ENCODE measurements at regions not wholly inside any gene's neighbourhood (a gene's known extent, or its start where the extent isn't known, plus 50 kb on each side); places are given as distances from the start of the nearest gene placed in this dataset.

GRCh38 chr3:31237887-31238286 lies 294.8 kb upstream of the STT3B start:
- TF ChIP-seq EZH2 (IDR thresholded peaks at IDR 0.05; ENCODE audit: borderline replicate concordance, low read length) (no peak), CTCF (IDR thresholded peaks at IDR 0.05; ENCODE audit: low read length) (no peak)
- Histone ChIP-seq H3K4me3 (ENCODE audit: low read depth, low read length, poor library complexity, severe bottlenecking) (no peak overlapping the region), H3K9ac (ENCODE audit: low read length) (no peak overlapping the region), H4K20me1 (ENCODE audit: insufficient read depth, low read length) (no peaks in the 10 kb centered on the region), H3K27me3 (ENCODE audit: insufficient read depth, low read length) (no peaks in the 10 kb centered on the region), H3F3A (ENCODE audit: insufficient read depth, low read length) (no peaks in the 10 kb centered on the region), H2AFZ (ENCODE audit: low read length) (no peak overlapping the region), H3K4me2 (ENCODE audit: low read length) (no peak overlapping the region), H3K79me2 (ENCODE audit: insufficient read depth, low read length) (no peaks in the 10 kb centered on the region), H3K27ac (ENCODE audit: low read depth, low read length, poor library complexity, severe bottlenecking) (no peak overlapping the region), H3K36me3 (ENCODE audit: insufficient read depth, low read length) (no peaks in the 10 kb centered on the region), H3K9me2 (ENCODE audit: low read depth, low read length) (no peaks in the 10 kb centered on the region), H3K4me1 (ENCODE audit: insufficient read depth, low read length, severe bottlenecking) (no peaks in the 10 kb centered on the region), H3K9me3 (ENCODE audit: low read length) (no peaks in the 10 kb centered on the region)

- H3K9me3 ChIP-seq (ENCODE audit: low read length): no peaks in the 10 kb centered on the region
- no peaks in the 10 kb centered on the region for H3K27me3 ChIP-seq (ENCODE audit: insufficient read depth, low read length)
- H3K9me2 ChIP-seq (ENCODE audit: low read depth, low read length): no peaks in the 10 kb centered on the region
- no peaks in the 10 kb centered on the region for H3K4me1 ChIP-seq (ENCODE audit: insufficient read depth, low read length, severe bottlenecking)
- no peaks in the 10 kb centered on the region for H4K20me1 ChIP-seq (ENCODE audit: insufficient read depth, low read length)
- H3K27ac ChIP-seq (ENCODE audit: low read depth, low read length, poor library complexity, severe bottlenecking): no peak overlapping the region
- no peak overlapping the region for H3K4me3 ChIP-seq (ENCODE audit: low read depth, low read length, poor library complexity, severe bottlenecking)
- no peak for TF ChIP-seq EZH2 (IDR thresholded peaks at IDR 0.05; ENCODE audit: borderline replicate concordance, low read length)
- no peak for TF ChIP-seq CTCF (IDR thresholded peaks at IDR 0.05; ENCODE audit: low read length)
- H3K9ac ChIP-seq (ENCODE audit: low read length): no peak overlapping the region
- H3K79me2 ChIP-seq (ENCODE audit: insufficient read depth, low read length): no peaks in the 10 kb centered on the region
- H3F3A ChIP-seq (ENCODE audit: insufficient read depth, low read length): no peaks in the 10 kb centered on the region
- no peaks in the 10 kb centered on the region for H3K36me3 ChIP-seq (ENCODE audit: insufficient read depth, low read length)
- H2AFZ ChIP-seq (ENCODE audit: low read length): no peak overlapping the region
- H3K4me2 ChIP-seq (ENCODE audit: low read length): no peak overlapping the region
Observed at GRCh38 chr3:31240013-31240412, 292.7 kb upstream of the STT3B start.

- no peaks in the 10 kb centered on the region for H4K20me1 ChIP-seq (ENCODE audit: insufficient read depth, low read length)
- TF ChIP-seq EZH2 (IDR thresholded peaks at IDR 0.05; ENCODE audit: borderline replicate concordance, low read length): no peak
- H2AFZ ChIP-seq (ENCODE audit: low read length): no peak overlapping the region
- H3K79me2 ChIP-seq (ENCODE audit: insufficient read depth, low read length): no peaks in the 10 kb centered on the region
- H3F3A ChIP-seq (ENCODE audit: insufficient read depth, low read length): no peaks in the 10 kb centered on the region
- H3K4me2 ChIP-seq (ENCODE audit: low read length): no peak overlapping the region
- H3K27ac ChIP-seq (ENCODE audit: low read depth, low read length, poor library complexity, severe bottlenecking): no peak overlapping the region
- no peaks in the 10 kb centered on the region for H3K9me2 ChIP-seq (ENCODE audit: low read depth, low read length)
- no peaks in the 10 kb centered on the region for H3K4me1 ChIP-seq (ENCODE audit: insufficient read depth, low read length, severe bottlenecking)
- H3K27me3 ChIP-seq (ENCODE audit: insufficient read depth, low read length): no peaks in the 10 kb centered on the region
- no peaks in the 10 kb centered on the region for H3K9me3 ChIP-seq (ENCODE audit: low read length)
- no peak overlapping the region for H3K9ac ChIP-seq (ENCODE audit: low read length)
- no peak overlapping the region for H3K4me3 ChIP-seq (ENCODE audit: low read depth, low read length, poor library complexity, severe bottlenecking)
- no peaks in the 10 kb centered on the region for H3K36me3 ChIP-seq (ENCODE audit: insufficient read depth, low read length)
Observed at GRCh38 chr3:31240466-31240865, 292.3 kb upstream of the STT3B start.

- H3K27ac ChIP-seq (ENCODE audit: low read depth, low read length, poor library complexity, severe bottlenecking): no peak overlapping the region
- H3K9ac ChIP-seq (ENCODE audit: low read length): no peak overlapping the region
- no peaks in the 10 kb centered on the region for H4K20me1 ChIP-seq (ENCODE audit: insufficient read depth, low read length)
- H3K9me2 ChIP-seq (ENCODE audit: low read depth, low read length): no peaks in the 10 kb centered on the region
- H3K9me3 ChIP-seq (ENCODE audit: low read length): no peaks in the 10 kb centered on the region
- H3K4me1 ChIP-seq (ENCODE audit: insufficient read depth, low read length, severe bottlenecking): no peaks in the 10 kb centered on the region
- TF ChIP-seq EZH2 (IDR thresholded peaks at IDR 0.05; ENCODE audit: borderline replicate concordance, low read length) (no peak), CTCF (IDR thresholded peaks at IDR 0.05; ENCODE audit: low read length) (no peak)
- no peak overlapping the region for H3K4me3 ChIP-seq (ENCODE audit: low read depth, low read length, poor library complexity, severe bottlenecking)
- H3K27me3 ChIP-seq (ENCODE audit: insufficient read depth, low read length): no peaks in the 10 kb centered on the region
- H3F3A ChIP-seq (ENCODE audit: insufficient read depth, low read length): no peaks in the 10 kb centered on the region
- H3K36me3 ChIP-seq (ENCODE audit: insufficient read depth, low read length): no peaks in the 10 kb centered on the region
- H2AFZ ChIP-seq (ENCODE audit: low read length): no peak overlapping the region
- no peak overlapping the region for H3K4me2 ChIP-seq (ENCODE audit: low read length)
- H3K79me2 ChIP-seq (ENCODE audit: insufficient read depth, low read length): no peaks in the 10 kb centered on the region
Observed at GRCh38 chr3:31240874-31241273, 291.9 kb upstream of the STT3B start.
